ENCODE measurements at regions not wholly inside any gene's neighbourhood (a gene's known extent, or its start where the extent isn't known, plus 50 kb on each side); places are given as distances from the start of the nearest gene placed in this dataset.

DNA sequence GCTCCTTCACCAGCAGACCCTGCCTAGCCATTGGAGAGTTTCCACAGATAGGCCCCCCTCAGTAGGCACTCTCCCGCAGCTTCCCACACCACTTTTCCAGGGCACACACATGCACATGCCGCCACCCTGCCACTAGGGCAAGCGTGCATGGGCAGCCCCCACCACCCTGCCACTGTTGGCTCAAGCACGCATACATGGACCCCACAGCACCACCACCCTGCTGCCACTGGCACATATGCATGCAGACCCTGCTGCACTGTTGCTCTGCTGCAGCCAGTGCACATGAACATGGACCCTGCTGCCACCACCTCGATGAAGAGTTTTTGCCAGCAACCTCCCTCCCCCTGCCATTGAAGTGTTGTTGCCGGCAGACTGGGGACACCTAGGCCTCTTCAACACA lies 154.9 kb downstream of the FTCDNL1 start:
- no peak for DNase-seq
- Histone ChIP-seq H3K36me3 (replicated peaks) (no peaks in the 10 kb centered on the region), H3K4me3 (ENCODE audit: low read depth, low read length) (no peak overlapping the region), H3K27me3 (replicated peaks) (no peaks in the 10 kb centered on the region), H3K27ac (no peak overlapping the region)
- TF ChIP-seq, protein P1, sequence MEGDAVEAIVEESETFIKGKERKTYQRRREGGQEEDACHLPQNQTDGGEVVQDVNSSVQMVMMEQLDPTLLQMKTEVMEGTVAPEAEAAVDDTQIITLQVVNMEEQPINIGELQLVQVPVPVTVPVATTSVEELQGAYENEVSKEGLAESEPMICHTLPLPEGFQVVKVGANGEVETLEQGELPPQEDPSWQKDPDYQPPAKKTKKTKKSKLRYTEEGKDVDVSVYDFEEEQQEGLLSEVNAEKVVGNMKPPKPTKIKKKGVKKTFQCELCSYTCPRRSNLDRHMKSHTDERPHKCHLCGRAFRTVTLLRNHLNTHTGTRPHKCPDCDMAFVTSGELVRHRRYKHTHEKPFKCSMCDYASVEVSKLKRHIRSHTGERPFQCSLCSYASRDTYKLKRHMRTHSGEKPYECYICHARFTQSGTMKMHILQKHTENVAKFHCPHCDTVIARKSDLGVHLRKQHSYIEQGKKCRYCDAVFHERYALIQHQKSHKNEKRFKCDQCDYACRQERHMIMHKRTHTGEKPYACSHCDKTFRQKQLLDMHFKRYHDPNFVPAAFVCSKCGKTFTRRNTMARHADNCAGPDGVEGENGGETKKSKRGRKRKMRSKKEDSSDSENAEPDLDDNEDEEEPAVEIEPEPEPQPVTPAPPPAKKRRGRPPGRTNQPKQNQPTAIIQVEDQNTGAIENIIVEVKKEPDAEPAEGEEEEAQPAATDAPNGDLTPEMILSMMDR (IDR thresholded peaks at IDR 0.05; ENCODE audit: low read depth, low read length, missing control alignments), result no peak
- in situ Hi-C loops (cut with HindIII; ENCODE audit: low pct_ligation_motif_present, low sequenced_read_pairs), result no loop called here

DNA sequence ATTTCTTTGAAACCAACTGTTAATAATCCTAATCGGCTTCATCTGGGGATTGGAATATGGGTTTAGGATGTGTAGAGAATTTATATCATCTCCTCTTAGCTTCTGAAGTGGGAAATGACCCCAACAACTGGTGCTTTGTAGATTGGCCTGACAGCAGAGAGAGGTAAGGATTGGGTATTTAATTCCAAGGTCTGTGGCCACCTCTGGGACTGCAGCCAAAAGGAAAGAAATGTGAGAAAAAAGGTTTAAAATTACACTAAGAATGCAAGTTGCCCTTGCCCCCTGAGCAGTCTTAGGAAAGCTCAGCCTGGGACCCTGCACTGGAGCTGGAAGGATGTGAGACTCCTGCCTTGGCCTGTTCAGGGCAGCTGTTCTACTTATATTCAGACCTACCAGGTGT lies 157.1 kb downstream of the FTCDNL1 start:
- DNase-seq, result no peak
- in situ Hi-C loops (cut with HindIII; ENCODE audit: low pct_ligation_motif_present, low sequenced_read_pairs), result no loop called here
- Histone ChIP-seq H3K27ac (no peak overlapping the region), H3K4me3 (ENCODE audit: low read depth, low read length) (no peak overlapping the region), H3K27me3 (replicated peaks) (no peaks in the 10 kb centered on the region), H3K36me3 (replicated peaks) (no peaks in the 10 kb centered on the region)
- TF ChIP-seq, protein P1 (IDR thresholded peaks at IDR 0.05; ENCODE audit: low read depth, low read length, missing control alignments), result no peak

DNA sequence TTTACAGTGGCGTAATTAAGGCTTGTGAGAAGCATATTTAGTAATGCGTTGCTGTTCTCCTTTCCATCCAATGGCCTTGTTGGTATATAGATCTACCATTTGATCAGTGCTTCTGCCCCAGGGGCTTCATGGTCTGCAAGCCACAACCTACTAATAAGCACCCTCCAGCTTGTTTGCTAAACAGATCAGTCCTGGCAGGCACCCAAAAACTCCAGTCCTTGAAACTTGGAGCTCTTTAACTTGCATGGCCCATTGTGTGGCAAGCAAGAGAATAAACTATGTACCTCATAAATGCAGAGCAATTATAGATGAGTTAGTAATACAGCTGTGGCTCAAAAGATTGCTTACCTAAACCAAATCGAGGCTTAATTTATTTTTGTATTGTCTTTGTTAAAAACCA lies 158.5 kb downstream of the FTCDNL1 start:
- DNase-seq, result no peak
- H3K36me3 ChIP-seq (replicated peaks), result no peaks in the 10 kb centered on the region
- H3K27me3 ChIP-seq (replicated peaks), result no peaks in the 10 kb centered on the region
- H3K27ac ChIP-seq, result no peak overlapping the region
- in situ Hi-C loops (cut with HindIII; ENCODE audit: low pct_ligation_motif_present, low sequenced_read_pairs), result no loop called here
- TF ChIP-seq, protein P1 (IDR thresholded peaks at IDR 0.05; ENCODE audit: low read depth, low read length, missing control alignments), result no peak
- H3K4me3 ChIP-seq (ENCODE audit: low read depth, low read length), result no peak overlapping the region

DNA sequence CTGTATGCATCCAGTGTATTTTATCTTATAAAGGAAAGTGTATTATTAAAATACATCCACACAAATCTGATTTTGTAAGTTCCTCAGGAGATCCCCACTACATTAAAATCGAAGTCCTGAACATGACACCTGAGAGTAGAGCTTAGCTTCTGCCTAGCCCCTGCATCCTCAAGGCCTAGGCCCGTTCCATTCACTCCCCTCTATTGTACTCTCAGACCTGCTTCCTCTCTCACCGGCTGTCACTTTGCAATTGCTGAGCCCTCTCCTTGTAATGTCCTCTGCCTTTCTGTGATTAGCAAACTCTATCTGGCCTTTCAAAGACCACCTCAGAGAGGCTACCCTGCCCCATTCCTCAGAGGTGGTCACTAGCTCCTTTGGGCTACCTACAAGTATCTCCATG lies 160.8 kb downstream of the FTCDNL1 start:
- no peaks in the 10 kb centered on the region for H3K27me3 ChIP-seq (replicated peaks)
- no peak overlapping the region for H3K4me3 ChIP-seq (ENCODE audit: low read depth, low read length)
- in situ Hi-C loops (cut with HindIII; ENCODE audit: low pct_ligation_motif_present, low sequenced_read_pairs), result no loop called here
- no peak for DNase-seq
- no peaks in the 10 kb centered on the region for H3K36me3 ChIP-seq (replicated peaks)
- no peak overlapping the region for H3K27ac ChIP-seq
- TF ChIP-seq, protein P1 (IDR thresholded peaks at IDR 0.05; ENCODE audit: low read depth, low read length, missing control alignments), result no peak

DNA sequence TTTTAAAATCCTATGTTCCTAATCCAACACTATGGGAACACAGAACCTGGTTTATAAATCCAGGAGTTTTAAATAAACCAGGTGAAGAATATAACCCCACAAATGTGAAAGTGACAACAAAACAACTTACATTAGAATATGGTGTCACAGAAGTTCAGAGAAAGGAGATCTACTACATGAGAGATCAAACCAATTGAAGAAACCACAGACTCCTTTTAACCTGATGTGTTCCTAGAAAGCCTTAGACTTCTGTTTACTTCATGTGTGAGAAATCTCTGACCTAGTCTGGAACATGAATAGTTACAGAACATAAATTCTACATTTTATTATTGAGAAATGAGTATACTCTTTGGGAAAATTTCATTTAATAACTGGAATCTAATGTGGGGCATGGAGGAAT lies 165.3 kb downstream of the FTCDNL1 start:
- no peak for DNase-seq
- in situ Hi-C loops (cut with HindIII; ENCODE audit: low pct_ligation_motif_present, low sequenced_read_pairs), result no loop called here
- Histone ChIP-seq H3K27me3 (replicated peaks) (no peaks in the 10 kb centered on the region), H3K27ac (no peak overlapping the region), H3K36me3 (replicated peaks) (no peaks in the 10 kb centered on the region), H3K4me3 (ENCODE audit: low read depth, low read length) (no peak overlapping the region)
- TF ChIP-seq, protein P1 (IDR thresholded peaks at IDR 0.05; ENCODE audit: low read depth, low read length, missing control alignments), result no peak

DNA sequence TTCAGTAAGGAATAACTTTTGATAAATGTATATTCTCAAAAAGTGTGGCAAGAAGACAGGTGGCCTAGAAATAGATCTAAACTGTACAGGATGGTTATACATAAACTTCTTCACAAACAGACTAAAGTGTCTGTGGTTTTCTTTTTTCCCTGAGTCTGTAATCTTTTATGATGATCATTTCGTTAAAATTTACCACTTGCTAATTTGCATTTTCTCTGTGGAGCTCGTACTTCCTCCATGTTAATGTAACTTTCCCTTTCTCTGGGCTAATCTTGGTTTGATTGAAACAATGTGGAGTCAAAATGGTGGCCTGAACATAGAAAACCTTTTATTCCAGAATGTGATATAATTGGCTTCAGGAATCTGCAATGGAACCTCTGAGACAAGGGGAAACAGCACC lies 166.2 kb downstream of the FTCDNL1 start:
- TF ChIP-seq, protein P1 (IDR thresholded peaks at IDR 0.05; ENCODE audit: low read depth, low read length, missing control alignments), result no peak
- no peak overlapping the region for H3K4me3 ChIP-seq (ENCODE audit: low read depth, low read length)
- H3K36me3 ChIP-seq (replicated peaks), result no peaks in the 10 kb centered on the region
- in situ Hi-C loops (cut with HindIII; ENCODE audit: low pct_ligation_motif_present, low sequenced_read_pairs), result no loop called here
- DNase-seq, result no peak
- H3K27ac ChIP-seq, result no peak overlapping the region
- no peaks in the 10 kb centered on the region for H3K27me3 ChIP-seq (replicated peaks)
